ENCODE measurements at regions not wholly inside any gene's neighbourhood (a gene's known extent, or its start where the extent isn't known, plus 50 kb on each side); places are given as distances from the start of the nearest gene placed in this dataset.

DNA sequence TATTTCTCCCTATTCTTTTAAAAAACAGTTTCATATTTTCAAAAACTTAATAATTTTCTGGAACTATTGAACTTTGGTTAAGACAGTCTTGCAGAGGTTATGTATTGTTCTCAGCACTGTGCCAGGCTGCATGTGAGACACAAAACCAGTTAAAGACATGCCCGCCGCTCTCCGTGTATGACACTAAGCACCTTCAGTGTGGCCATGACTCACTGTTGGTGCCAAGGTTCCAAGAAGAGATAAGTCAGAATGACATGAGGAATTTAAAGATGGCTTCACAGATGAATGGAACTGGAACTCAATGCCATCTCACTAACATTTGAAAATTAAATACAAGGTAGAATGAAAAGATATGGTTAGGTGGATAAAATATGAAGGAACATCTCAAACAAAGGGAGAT lies 525.5 kb upstream of the ZFP42 start:
- no peak for ATAC-seq
- WGBS, 2 donors (ENCODE audit: low coverage in 1 of 2), result 40 to 82% methylated on average over 1 to 3 of the region's 3 CpGs

GRCh38 chr4:187474238-187474637 lies 521.3 kb upstream of the ZFP42 start:
- H3K27ac ChIP-seq, result no peak overlapping the region
- WGBS, 2 donors (ENCODE audit: low coverage in 1 of 2), result 81 to 83% methylated on average over 7 to 8 of the region's 9 CpGs
- no peak overlapping the region for H3K4me3 ChIP-seq
- ATAC-seq, result no peak
- no peaks in the 10 kb centered on the region for H3K36me3 ChIP-seq
- H3K9me3 ChIP-seq, result no peaks in the 10 kb centered on the region
- peaks cover 4 to 22% (median 13%) of the 10 kb centered on the region in 3 donors for H3K4me1 ChIP-seq
- H3K27me3 ChIP-seq, result no peaks in the 10 kb centered on the region
- TF ChIP-seq POLR2AphosphoS5 (IDR thresholded peaks at IDR 0.05) (no peak), POLR2A (IDR thresholded peaks at IDR 0.05) (no peak), EP300 (IDR thresholded peaks at IDR 0.05) (no peak), CTCF (IDR thresholded peaks at IDR 0.05) (no peak)

More for the DNA sequence above, 525.5 kb upstream of the ZFP42 start:
- Histone ChIP-seq H3K36me3 (no peaks in the 10 kb centered on the region), H3K9me3 (no peaks in the 10 kb centered on the region), H3K4me3 (no peak overlapping the region), H3K27ac (no peak overlapping the region), H3K27me3 (no peaks in the 10 kb centered on the region), H3K4me1 (no peaks in the 10 kb centered on the region)
- TF ChIP-seq EP300 (IDR thresholded peaks at IDR 0.05), result no peak
- no peak for TF ChIP-seq POLR2A (IDR thresholded peaks at IDR 0.05)
- TF ChIP-seq CTCF (IDR thresholded peaks at IDR 0.05), result no peak
- no peak for TF ChIP-seq POLR2AphosphoS5 (IDR thresholded peaks at IDR 0.05)

- Histone ChIP-seq H3K9me3 (no peaks in the 10 kb centered on the region), H3K27ac (no peak overlapping the region), H3K36me3 (no peaks in the 10 kb centered on the region), H3K4me1 (peaks cover 11 to 39% (median 16%) of the 10 kb centered on the region in 3 donors), H3K27me3 (no peaks in the 10 kb centered on the region), H3K4me3 (no peak overlapping the region)
- TF ChIP-seq POLR2A (IDR thresholded peaks at IDR 0.05) (no peak), CTCF (IDR thresholded peaks at IDR 0.05) (no peak), EP300 (IDR thresholded peaks at IDR 0.05) (no peak), POLR2AphosphoS5 (IDR thresholded peaks at IDR 0.05) (no peak)
- 100% methylated on average over 1 of the region's 2 CpGs for WGBS, 2 donors (ENCODE audit: low coverage in 1 of 2)
- no peak for ATAC-seq
Measured at GRCh38 chr4:187475901-187476300, 519.7 kb upstream of the ZFP42 start.

DNA sequence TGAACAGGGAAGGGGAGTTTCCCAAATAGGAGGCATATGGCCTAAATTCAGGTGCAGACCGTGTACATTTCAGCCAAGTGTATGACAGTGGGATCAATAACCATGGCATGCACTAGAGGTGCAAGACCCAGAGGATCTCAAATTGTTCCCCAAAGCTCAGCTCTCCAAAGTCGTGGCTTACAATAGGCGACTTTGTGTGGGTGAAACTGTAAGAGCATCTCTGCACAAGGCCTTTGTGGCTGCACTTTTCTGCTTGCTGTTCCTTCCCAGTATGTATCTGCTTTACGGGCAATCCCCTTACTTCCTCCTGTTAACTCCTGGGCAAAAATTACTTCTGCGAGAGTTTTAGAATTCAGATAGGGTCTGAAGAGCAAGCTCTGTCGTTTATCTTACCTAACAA lies 518.3 kb upstream of the ZFP42 start:
- H3K4me1 ChIP-seq, result peaks cover 11 to 49% (median 16%) of the 10 kb centered on the region in 3 donors

DNA sequence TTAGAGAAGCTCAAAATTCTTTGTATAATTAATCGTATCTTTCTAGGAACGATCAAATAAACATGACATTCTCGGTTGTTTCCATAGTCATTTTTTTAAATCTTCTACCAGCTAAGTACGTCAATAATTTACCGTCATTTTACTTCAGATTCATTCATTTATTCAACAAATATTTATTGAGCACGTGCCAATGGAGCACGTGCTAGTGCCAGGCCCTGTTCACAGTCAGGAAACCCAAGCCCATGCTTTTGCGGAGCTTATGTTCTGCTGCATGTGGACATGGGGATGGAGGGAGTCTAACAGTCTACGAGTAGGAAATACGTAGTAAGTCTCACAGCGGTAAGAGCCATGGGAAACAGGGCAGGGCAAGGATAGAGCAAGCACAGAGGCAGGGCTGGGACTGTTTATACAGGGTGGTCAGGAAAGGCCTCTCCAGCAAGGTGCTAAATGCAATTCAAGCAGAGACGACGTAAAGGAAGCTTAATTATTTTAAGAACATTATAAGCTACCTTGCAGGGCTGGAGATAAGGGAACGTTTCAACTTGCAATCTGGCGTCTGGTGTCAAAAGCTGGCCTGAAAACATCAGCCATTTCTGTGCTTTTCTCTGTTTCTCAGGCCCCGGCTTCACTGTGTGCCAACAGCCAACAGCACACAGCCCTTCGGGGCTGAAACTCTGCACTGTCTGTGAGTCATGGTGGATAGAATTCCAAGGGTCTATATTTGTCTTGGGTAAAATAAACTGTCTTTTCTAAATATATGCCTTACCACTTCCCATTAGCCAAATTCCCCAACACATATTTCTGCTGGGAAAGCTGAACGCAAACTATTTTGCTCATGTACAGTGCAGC lies 517.1 kb upstream of the ZFP42 start:
- Histone ChIP-seq H3K4me1 (peaks cover 11 to 49% (median 16%) of the 10 kb centered on the region in 3 donors), H3K27ac (peak overlapping the region; percentile 43 to 80 (median 78))
- ATAC-seq, result peak; percentile 86

More for the DNA sequence above, 518.3 kb upstream of the ZFP42 start:
- 57 to 72% methylated on average over 2 to 5 of the region's 6 CpGs for WGBS, 2 donors (ENCODE audit: low coverage in 1 of 2)
- ATAC-seq, result no peak
- Histone ChIP-seq H3K9me3 (no peaks in the 10 kb centered on the region), H3K27ac (peak overlapping the region in 3 of 4 donors; percentile 78 to 80 (median 79)), H3K4me3 (no peak overlapping the region), H3K36me3 (no peaks in the 10 kb centered on the region), H3K27me3 (no peaks in the 10 kb centered on the region)
- no peak for TF ChIP-seq POLR2AphosphoS5 (IDR thresholded peaks at IDR 0.05)

More for the DNA sequence above, 517.1 kb upstream of the ZFP42 start:
- 14 to 21% methylated on average over 18 of the region's 18 CpGs for WGBS, 2 donors (ENCODE audit: low coverage in 1 of 2)
- Histone ChIP-seq H3K27me3 (no peaks in the 10 kb centered on the region), H3K36me3 (no peaks in the 10 kb centered on the region), H3K4me3 (no peak overlapping the region), H3K9me3 (no peaks in the 10 kb centered on the region)
- TF ChIP-seq CTCF (IDR thresholded peaks at IDR 0.05) (no peak), POLR2AphosphoS5 (IDR thresholded peaks at IDR 0.05) (peak; percentile 85)

All from gastroesophageal sphincter (tissue), 4 donors.